ENCODE measurements at regions not wholly inside any gene's neighbourhood (a gene's known extent, or its start where the extent isn't known, plus 50 kb on each side); places are given as distances from the start of the nearest gene placed in this dataset.

GRCh38 chr11:30725645-30726195 is 139.6 kb upstream of the MPPED2 start:
- TF ChIP-seq CTCF (IDR thresholded peaks at IDR 0.05) (no peak), USF2 (IDR thresholded peaks at IDR 0.05) (no peak), KDM1A (IDR thresholded peaks at IDR 0.05; ENCODE audit: low read depth) (no peak), REST (IDR thresholded peaks at IDR 0.05) (no peak), JUN (IDR thresholded peaks at IDR 0.05) (no peak), MAX (IDR thresholded peaks at IDR 0.05) (no peak), KDM5A (IDR thresholded peaks at IDR 0.05) (no peak), POLR2A (IDR thresholded peaks at IDR 0.05; ENCODE audit: low read length) (no peak), EP300 (IDR thresholded peaks at IDR 0.05) (no peak), FOSL2 (IDR thresholded peaks at IDR 0.05) (no peak), FOSL2 (CRISPR knock-in tag; IDR thresholded peaks at IDR 0.05) (no peak)
